ENCODE measurements at regions not wholly inside any gene's neighbourhood (a gene's known extent, or its start where the extent isn't known, plus 50 kb on each side); places are given as distances from the start of the nearest gene placed in this dataset.

- TF ChIP-seq CEBPB (IDR thresholded peaks at IDR 0.05): no peak
- no peak for TF ChIP-seq FOXM1 (IDR thresholded peaks at IDR 0.05; ENCODE audit: borderline replicate concordance, low read depth)
- TF ChIP-seq EGR1 (IDR thresholded peaks at IDR 0.05): no peak
- no peak for TF ChIP-seq MAX (IDR thresholded peaks at IDR 0.05)
- TF ChIP-seq REST (IDR thresholded peaks at IDR 0.05; ENCODE audit: low read depth): no peak
- no peak for TF ChIP-seq NFIC (IDR thresholded peaks at IDR 0.05)
- no peak for TF ChIP-seq YY1 (IDR thresholded peaks at IDR 0.05; ENCODE audit: low read depth)
- no peak for TF ChIP-seq USF1 (IDR thresholded peaks at IDR 0.05)
- TF ChIP-seq RAD21 (IDR thresholded peaks at IDR 0.05; ENCODE audit: low read depth): no peak
- TF ChIP-seq TAF1 (IDR thresholded peaks at IDR 0.05; ENCODE audit: low read depth): no peak
These were observed 376.8 kb upstream of the SEMA6D start for GRCh38 chr15:47340571-47340920.

GRCh38 chr15:47349179-47349578, 368.1 kb upstream of the SEMA6D start:
- TF ChIP-seq TAF1 (IDR thresholded peaks at IDR 0.05; ENCODE audit: low read depth) (no peak), EGR1 (IDR thresholded peaks at IDR 0.05) (no peak), RAD21 (IDR thresholded peaks at IDR 0.05; ENCODE audit: low read depth) (no peak), EP300 (IDR thresholded peaks at IDR 0.05; ENCODE audit: borderline replicate concordance) (no peak), ZBTB7A (IDR thresholded peaks at IDR 0.05; ENCODE audit: low read depth) (no peak), FOXM1 (IDR thresholded peaks at IDR 0.05; ENCODE audit: borderline replicate concordance, low read depth) (no peak), TEAD4 (IDR thresholded peaks at IDR 0.05) (no peak), USF1 (IDR thresholded peaks at IDR 0.05) (no peak), TCF12 (IDR thresholded peaks at IDR 0.05; ENCODE audit: low read depth) (no peak), CREB1 (IDR thresholded peaks at IDR 0.05; ENCODE audit: low read depth) (no peak), REST (IDR thresholded peaks at IDR 0.05; ENCODE audit: low read depth) (no peak), YY1 (IDR thresholded peaks at IDR 0.05; ENCODE audit: low read depth) (no peak), CEBPB (IDR thresholded peaks at IDR 0.05) (no peak), NFIC (IDR thresholded peaks at IDR 0.05) (no peak)

- TF ChIP-seq CREB1 (IDR thresholded peaks at IDR 0.05; ENCODE audit: low read depth): no peak
- no peak for TF ChIP-seq MAX (IDR thresholded peaks at IDR 0.05)
- no peak for TF ChIP-seq TCF12 (IDR thresholded peaks at IDR 0.05; ENCODE audit: low read depth)
- no peak for TF ChIP-seq EP300 (IDR thresholded peaks at IDR 0.05; ENCODE audit: borderline replicate concordance)
- TF ChIP-seq YY1 (IDR thresholded peaks at IDR 0.05; ENCODE audit: low read depth): no peak
- TF ChIP-seq RAD21 (IDR thresholded peaks at IDR 0.05; ENCODE audit: low read depth): no peak
- no peak for TF ChIP-seq NFIC (IDR thresholded peaks at IDR 0.05)
- TF ChIP-seq ZBTB7A (IDR thresholded peaks at IDR 0.05; ENCODE audit: low read depth): no peak
- no peak for TF ChIP-seq CEBPB (IDR thresholded peaks at IDR 0.05)
- TF ChIP-seq FOXM1 (IDR thresholded peaks at IDR 0.05; ENCODE audit: borderline replicate concordance, low read depth): no peak
- TF ChIP-seq TEAD4 (IDR thresholded peaks at IDR 0.05): no peak
- TF ChIP-seq USF1 (IDR thresholded peaks at IDR 0.05): no peak
- TF ChIP-seq EGR1 (IDR thresholded peaks at IDR 0.05): no peak
- TF ChIP-seq REST (IDR thresholded peaks at IDR 0.05; ENCODE audit: low read depth): no peak
- no peak for TF ChIP-seq TAF1 (IDR thresholded peaks at IDR 0.05; ENCODE audit: low read depth)
These were observed 365.8 kb upstream of the SEMA6D start for GRCh38 chr15:47351501-47351900.

- TF ChIP-seq NFIC (IDR thresholded peaks at IDR 0.05): no peak
- TF ChIP-seq RAD21 (IDR thresholded peaks at IDR 0.05; ENCODE audit: low read depth): no peak
- TF ChIP-seq FOXM1 (IDR thresholded peaks at IDR 0.05; ENCODE audit: borderline replicate concordance, low read depth): no peak
- TF ChIP-seq USF1 (IDR thresholded peaks at IDR 0.05): no peak
- TF ChIP-seq ZBTB7A (IDR thresholded peaks at IDR 0.05; ENCODE audit: low read depth): no peak
- no peak for TF ChIP-seq CEBPB (IDR thresholded peaks at IDR 0.05)
- no peak for TF ChIP-seq EP300 (IDR thresholded peaks at IDR 0.05; ENCODE audit: borderline replicate concordance)
- TF ChIP-seq TEAD4 (IDR thresholded peaks at IDR 0.05): no peak
- no peak for TF ChIP-seq REST (IDR thresholded peaks at IDR 0.05; ENCODE audit: low read depth)
- no peak for TF ChIP-seq MAX (IDR thresholded peaks at IDR 0.05)
These were observed 365.1 kb upstream of the SEMA6D start for GRCh38 chr15:47352217-47352616.
